K562 (cell line): ENCODE measurements at regions not wholly inside any gene's neighbourhood (a gene's known extent, or its start where the extent isn't known, plus 50 kb on each side); places are given as distances from the start of the nearest gene placed in this dataset.

Source experiments
- BDP1 ChIP-seq: IDR thresholded peaks from 3 replicates; pipeline ENCODE4 v1.6.1; 2011; ENCODE audit not compliant: insufficient read length, insufficient read depth
- EWSR1 ChIP-seq: fragments of 450-650 bp; IDR thresholded peaks from 2 replicates; pipeline ENCODE4 v1.6.1; 2018; ENCODE audit warnings: borderline replicate concordance, mild to moderate bottlenecking, low read depth, moderate library complexity; ENCODE audit not compliant: partially characterized antibody
- POLR2AphosphoS5 ChIP-seq: IDR thresholded peaks from 2 replicates; pipeline ENCODE4 v1.6.1; 2011; ENCODE audit warnings: mild to moderate bottlenecking, low read depth, low read length, moderate library complexity; ENCODE audit not compliant: control insufficient read depth, insufficient read depth
- RBM17 ChIP-seq: fragments of 200-400 bp; formaldehyde crosslinking; IDR thresholded peaks from 2 replicates; pipeline ENCODE4 v1.6.1; 2017; ENCODE audit warnings: low read depth, mild to moderate bottlenecking, low read length, borderline replicate concordance
- RFX5 ChIP-seq: IDR thresholded peaks from 2 replicates; pipeline ENCODE4 v1.6.1; 2011; ENCODE audit warnings: low read depth, mild to moderate bottlenecking, improper control_type of control experiment, low read length
- TF ChIP-seq, protein P1 (sequence below), 3 experiments: IDR thresholded peaks in 2 of 3; conservative IDR thresholded peaks in 1 of 3; 2 replicates each; pipeline ENCODE4 v1.5.1; 2011 to 2012; ENCODE audit warnings: low read length in 3 of 3, mild to moderate bottlenecking in 3 of 3, control low read depth in 2 of 3, improper control_type of control experiment in 1 of 3, inconsistent platforms in 1 of 3, low read depth in 1 of 3, mixed read lengths in 1 of 3, moderate library complexity in 1 of 3; ENCODE audit not compliant: insufficient read depth in 2 of 3

DNA sequence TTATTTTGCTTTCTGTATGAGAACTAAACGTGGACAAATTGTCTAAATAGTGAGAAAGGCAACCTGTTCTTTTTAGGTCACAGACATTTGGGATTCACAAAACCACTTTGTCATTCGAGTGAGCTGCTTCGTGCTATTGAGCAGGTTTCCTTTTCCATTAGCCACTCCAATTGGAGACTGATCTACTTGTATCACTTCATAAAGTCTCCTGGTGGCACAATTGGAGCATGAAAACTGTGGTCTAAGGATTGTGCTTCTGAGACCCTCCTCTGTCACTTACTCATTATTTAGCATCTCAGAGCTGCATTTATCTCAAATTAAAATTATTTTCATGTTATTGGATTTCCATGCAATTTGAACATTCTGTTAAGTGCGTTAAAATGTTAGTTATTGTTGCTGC lies 397.7 kb downstream of the TDRD3 start:
- TF ChIP-seq, protein P1, sequence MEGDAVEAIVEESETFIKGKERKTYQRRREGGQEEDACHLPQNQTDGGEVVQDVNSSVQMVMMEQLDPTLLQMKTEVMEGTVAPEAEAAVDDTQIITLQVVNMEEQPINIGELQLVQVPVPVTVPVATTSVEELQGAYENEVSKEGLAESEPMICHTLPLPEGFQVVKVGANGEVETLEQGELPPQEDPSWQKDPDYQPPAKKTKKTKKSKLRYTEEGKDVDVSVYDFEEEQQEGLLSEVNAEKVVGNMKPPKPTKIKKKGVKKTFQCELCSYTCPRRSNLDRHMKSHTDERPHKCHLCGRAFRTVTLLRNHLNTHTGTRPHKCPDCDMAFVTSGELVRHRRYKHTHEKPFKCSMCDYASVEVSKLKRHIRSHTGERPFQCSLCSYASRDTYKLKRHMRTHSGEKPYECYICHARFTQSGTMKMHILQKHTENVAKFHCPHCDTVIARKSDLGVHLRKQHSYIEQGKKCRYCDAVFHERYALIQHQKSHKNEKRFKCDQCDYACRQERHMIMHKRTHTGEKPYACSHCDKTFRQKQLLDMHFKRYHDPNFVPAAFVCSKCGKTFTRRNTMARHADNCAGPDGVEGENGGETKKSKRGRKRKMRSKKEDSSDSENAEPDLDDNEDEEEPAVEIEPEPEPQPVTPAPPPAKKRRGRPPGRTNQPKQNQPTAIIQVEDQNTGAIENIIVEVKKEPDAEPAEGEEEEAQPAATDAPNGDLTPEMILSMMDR (IDR thresholded peaks at IDR 0.05 in 2 of 3, conservative IDR thresholded peaks at IDR 0.05 in 1 of 3; ENCODE audit: insufficient read depth in 2 of 3, low read depth in 1 of 3, low read length in 3 of 3) = no peak
- no peak for TF ChIP-seq BDP1
- no peak for TF ChIP-seq RBM17
- TF ChIP-seq POLR2AphosphoS5 = no peak
- TF ChIP-seq RFX5 = no peak
- TF ChIP-seq EWSR1 = no peak
